HG03354 (cell line): ENCODE measurements at regions not wholly inside any gene's neighbourhood (a gene's known extent, or its start where the extent isn't known, plus 50 kb on each side); places are given as distances from the start of the nearest gene placed in this dataset.
"Not testable (repeated sequence)": the region's sequence is repeated elsewhere in the genome, so short reads cannot be mapped to it uniquely, and the experiment has no call there.

Source experiments
- ATAC-seq: cut with Tn5 transposase; IDR thresholded peaks from one replicate; pipeline ENCODE4 v1.9.1; 2021; ENCODE audit warnings: mild to moderate bottlenecking; ENCODE audit not compliant: unreplicated experiment, poor library complexity, severe bottlenecking

DNA sequence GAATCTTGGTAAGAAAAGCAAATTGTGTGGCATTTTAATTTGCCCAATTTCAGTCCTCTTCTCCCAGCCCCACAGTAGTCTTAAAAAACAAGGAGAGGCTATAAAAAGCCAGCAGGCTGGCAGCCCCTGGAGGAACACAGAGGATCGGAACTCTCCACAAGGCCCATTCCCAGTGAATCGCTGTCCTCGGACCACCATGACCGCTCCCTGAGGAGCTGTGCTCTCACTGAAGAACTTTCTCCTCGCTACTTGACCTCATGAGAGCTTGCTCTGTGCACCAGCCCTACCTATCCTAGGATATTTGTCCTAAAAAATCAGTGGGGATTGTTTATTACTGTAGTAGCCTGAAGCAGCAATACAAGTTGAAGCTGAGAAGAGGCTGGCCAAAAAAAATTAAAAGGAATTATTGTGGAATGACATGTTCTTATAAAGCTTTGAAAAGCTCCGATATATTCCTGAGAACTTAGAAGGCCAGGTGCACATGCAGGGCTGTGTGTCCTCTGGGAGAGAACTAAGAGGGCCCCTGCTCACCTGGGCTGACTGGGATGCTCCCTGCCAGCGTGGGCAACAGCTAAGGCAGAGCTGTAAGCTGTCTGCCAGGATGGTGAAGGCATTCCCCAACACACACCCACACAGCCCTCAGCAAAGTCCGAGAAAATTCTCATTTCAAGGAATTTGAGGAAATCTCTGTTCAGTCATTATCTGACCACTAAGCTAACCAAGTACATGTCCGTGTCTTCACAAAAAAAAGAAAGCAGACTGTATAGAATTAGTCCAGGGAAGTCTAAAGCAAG, 148.8 kb upstream of the SFSWAP start:
- no peak for ATAC-seq

DNA sequence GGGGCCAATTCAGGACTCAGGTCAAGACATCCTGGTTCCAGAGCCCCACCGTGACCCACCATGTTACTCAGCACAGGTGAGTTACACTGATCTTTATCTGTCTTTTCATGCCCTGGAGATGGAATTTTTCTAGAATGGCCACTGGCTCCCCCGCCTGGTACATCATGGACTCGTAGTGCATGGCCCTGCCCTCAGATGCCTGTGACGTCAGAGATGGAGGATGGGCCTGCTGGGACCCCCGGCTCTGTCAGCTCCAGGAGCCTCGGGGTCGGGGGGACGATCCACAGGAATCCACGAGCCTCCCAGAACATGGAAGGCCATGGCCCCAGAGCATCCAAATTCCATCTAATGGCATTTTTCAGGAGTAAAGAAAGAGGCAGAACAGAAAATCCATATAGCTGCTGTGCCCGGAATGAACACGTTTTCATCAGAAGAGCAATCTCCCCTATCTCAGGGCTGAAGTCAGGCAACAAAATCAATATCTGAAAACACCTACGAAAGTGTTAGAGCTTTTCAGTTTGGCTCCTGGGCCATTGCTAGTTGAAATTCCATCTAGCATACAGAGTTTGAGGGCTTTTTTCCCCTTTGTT, 146.7 kb upstream of the SFSWAP start:
- not testable (repeated sequence) for ATAC-seq

- ATAC-seq: no peak
These were observed 146.0 kb upstream of the SFSWAP start for GRCh38 chr12:131564845-131565244.

- ATAC-seq: no peak
These were observed 145.4 kb upstream of the SFSWAP start for GRCh38 chr12:131565267-131566015.

DNA sequence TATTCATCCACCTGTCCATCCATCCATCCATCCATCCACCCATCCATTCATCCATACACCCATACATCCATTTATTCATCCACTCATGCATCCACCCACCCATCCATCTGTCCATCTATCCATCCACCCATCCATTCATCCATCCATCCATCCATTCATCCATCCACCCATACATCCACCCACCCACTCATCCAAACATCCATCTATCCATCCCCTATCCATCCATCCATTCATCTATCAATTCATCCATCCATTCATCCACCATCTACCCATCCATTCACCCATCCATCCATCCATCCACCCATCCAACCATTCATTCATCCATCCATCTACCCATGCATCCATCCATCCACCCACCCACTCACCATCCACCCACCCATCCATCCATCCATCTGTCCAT, 142.6 kb upstream of the SFSWAP start:
- no peak for ATAC-seq

DNA sequence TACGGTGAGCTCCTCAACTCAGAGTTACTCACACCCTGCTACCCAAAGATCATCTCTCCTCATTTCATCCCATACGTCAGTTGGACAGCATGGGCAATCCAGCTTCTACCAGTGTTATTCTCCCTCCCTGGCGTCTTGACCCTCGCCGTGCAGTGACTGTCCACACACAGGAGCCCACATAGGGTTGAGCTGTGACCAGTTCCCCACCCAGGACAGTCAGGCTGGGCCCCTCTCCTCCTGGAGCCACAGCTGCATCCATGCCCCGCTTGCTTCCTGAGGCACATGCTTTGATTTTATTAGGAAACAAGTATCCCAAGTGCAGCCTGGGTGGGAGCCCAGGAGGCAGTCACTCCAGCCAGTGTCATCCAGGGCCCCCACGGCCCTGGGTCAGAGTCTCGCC, 140.3 kb upstream of the SFSWAP start:
- ATAC-seq: no peak

DNA sequence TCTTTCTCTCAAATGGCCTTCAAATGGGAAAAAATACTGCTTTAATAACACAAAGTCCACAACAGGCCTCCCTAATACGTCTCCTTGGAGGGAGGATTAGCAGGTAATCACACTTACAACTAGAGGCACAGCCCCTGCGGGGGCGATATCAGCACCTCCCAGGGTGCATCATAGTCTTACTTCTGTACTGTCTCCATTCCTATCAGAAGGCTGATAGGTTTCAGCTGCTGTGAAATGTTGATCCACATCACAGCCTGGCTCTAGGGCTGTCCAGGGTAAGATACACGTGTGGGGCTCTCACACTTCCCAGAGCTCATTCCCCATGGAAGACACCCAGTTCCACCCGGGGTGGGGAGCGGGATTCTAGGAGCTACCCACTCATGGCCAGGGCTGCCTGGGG, 139.1 kb upstream of the SFSWAP start:
- no peak for ATAC-seq

DNA sequence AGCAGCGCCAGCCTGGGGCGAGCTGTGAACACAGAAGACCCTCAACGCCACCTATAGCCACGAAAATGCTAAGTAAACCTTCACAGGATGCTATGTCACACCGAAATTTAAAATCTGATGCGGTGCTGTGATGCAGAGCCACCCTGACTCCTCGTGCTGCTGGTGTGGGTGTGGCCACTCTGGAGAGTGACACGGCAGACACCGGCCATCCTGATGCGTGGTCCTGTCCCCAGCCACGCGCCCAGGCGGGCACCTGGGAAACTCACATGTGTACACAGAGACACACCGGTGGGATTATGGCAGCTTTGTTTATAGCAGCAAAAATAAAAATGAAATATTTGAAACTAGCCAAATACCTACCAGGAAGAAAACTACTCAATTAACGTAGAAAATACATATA, 138.3 kb upstream of the SFSWAP start:
- ATAC-seq: no peak

DNA sequence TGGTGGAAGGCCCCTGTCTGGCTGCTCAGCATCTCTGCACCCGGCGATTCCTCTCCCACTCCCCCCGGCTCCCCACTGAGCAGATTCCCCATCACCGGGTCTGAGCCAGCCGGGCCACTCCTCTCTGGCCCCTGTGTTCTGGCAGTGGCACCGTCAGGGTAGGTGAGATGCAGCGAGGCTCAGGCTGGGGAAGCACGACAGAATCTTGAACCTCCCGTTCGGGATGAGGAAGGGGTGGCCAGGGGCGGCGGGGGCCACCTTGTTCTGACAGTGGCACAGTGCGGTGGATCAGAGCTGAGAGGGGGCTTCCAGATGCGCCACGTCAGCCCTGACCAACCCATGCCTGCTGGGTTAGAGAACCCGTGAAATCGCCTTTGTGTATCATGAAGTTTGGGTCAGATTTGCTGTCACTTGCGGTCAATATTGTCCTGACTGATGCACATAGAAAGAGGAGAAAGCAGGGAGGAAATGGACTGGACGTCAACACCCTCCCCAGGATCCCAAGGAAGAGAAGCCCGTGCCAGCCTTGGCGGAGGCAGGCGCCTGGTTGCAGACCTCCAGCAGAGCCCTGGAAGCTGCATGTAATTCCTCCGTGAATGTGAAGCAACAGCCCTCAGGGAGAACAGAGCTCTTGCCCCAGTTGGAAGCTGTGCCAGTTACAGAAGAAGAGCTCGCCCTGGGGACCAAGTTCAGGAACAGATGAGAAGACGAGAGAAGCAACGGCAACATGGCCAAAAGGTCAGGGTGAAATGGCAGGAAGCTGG, 137.1 kb upstream of the SFSWAP start:
- no peak for ATAC-seq

DNA sequence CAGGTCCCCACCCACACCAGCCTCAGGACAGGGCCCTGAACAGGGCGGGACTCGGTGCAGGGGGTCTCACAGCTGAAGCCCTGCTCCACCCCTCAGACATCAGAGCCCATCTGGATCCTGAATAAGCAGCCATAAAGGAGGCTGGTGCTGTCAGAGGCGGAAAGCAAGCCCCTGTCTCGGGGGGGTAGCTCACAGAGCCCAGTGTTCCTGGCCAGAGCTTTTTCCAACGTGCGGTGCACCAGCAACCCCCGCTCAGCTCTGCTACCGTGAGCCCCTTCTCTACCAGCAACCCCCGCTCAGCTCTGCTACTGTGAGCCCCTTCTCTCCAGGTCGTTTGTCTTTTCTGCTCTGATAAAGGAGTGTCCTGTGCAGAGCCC, 136.5 kb upstream of the SFSWAP start:
- ATAC-seq: no peak

GRCh38 chr12:131575371-131575770, 135.5 kb upstream of the SFSWAP start:
- ATAC-seq: no peak

- ATAC-seq: not testable (repeated sequence)
These were observed 134.2 kb upstream of the SFSWAP start for GRCh38 chr12:131576734-131577133.

DNA sequence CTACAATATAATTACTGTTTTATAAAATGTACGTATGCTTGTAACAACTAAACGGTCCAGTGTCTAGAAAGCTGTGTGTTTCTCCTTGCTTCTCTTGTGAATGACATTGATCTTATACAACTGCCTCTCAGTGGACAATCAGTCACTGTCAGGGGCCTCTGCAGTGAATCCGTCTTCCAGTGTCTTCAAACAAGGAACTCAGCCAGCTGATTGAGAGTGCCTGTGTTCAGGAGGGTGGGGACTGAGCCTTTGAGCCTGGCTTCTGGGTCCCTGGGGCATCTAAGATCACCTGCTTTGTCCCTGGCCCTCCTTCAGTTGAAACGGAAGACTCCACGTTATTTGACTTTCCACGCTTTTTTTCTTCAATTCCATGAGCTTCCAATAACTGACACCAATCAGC, 133.1 kb upstream of the SFSWAP start:
- no peak for ATAC-seq

DNA sequence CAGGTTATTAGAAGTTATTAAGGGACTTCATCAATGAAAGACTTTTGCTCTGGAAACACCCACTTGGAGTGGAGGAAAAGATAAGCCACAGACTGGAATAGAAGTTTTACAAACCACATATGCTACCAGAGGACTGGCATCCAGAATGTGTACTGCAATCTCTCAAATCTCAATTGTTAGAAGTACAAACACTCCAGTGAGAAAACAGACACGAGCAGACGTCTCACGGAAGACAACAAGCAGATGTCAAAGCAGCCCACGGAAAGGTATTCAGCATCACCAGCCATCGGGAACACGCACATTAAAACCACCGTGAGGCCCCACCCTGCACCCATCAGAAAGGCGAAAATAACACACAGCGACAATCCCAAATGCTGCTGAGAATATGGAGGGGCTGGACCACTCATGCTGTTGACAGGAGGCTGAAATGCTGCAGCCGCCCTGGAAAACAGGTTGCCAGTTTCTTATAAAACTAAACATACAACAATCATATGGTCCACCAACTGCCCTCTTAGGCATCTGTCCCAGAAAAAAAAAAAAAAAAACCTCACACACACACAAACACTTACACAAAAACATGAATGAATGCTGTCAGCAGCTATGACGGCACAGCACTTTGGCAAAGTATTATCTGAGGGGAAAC, 131.9 kb upstream of the SFSWAP start:
- no peak for ATAC-seq

DNA sequence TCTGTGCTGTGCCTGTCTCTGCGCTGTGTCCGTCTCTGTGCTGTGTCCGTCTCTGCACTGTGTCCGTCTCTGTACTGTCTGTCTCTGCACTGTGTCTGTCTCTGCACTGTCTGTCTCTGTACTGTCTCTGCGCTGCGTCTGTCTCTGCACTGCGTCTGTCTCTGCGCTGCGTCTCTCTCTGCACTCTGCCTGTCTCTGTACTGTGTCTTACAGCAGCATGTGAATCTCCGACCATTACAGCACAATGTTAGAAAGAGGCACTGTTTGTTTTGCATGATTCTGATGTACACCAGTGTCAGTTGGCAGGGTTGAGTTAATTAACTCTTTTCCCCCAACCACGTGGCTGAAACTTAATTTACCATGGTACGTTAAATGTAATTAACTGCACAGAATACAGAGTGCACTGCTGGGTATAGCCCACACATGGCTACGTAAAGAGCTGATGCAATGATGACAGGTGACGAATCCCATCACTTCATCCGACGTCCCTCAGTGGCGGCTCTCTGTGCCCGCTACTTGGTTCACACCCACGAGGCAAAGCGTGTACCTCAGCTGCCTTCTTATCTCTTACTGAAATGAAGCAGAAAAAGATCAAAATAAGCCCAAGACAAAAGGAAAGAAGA, 127.7 kb upstream of the SFSWAP start:
- ATAC-seq: no peak

- ATAC-seq: no peak
These were observed 124.6 kb upstream of the SFSWAP start for GRCh38 chr12:131586269-131586668.

- ATAC-seq: no peak
These were observed 124.1 kb upstream of the SFSWAP start for GRCh38 chr12:131586761-131587160.

DNA sequence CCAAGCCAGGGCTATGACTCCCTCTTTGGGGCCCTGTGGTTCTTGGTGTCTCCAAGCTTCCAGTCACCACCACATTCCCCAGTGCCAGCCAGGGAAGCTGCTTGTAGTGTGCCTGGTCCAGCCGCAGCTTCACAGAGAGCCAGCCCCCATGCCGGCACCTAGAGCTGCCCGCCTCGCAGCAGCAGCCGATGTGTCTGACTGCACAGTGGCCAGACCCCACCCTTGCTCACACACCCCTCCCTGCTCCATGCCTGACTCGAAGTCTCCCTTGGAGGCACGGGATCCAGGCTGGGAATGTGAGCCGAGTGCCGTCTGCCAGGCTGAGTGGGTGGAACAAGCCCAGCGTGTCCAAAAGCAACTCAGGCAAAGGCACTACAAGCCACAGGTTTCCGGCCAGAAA, 123.3 kb upstream of the SFSWAP start:
- ATAC-seq: no peak

DNA sequence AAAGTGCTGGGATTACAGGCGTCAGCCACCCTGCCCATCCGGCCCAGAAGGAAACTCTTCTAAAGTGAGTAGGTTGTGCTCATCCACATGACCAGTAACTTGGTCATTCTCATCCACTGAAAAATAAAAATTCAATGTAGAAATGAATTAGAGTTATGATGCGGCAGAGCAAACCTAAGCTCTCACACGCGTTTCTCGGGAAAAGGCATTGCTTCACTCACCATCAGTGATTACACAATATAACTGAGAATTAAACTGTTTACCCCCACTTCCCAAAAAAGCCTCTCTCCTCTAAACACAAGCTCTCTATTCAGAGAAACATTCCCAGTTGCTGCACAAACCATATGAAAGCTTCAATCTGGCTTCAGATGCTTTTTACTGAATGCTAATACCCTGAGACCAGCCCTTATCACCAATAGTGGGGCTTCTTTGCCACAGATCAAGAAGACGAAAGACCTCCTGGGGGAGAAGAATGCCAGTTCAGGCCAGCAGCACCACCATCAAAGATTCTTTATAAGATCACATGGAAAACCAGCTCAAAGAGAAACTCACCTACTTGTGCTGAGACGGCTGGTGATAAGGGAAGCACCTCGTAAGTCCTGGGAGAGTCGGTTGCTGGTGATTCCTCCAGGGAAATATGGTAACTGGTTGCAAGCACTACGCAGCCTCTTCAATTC, 121.5 kb upstream of the SFSWAP start:
- ATAC-seq: no peak
